ENCODE measurements at regions not wholly inside any gene's neighbourhood (a gene's known extent, or its start where the extent isn't known, plus 50 kb on each side); places are given as distances from the start of the nearest gene placed in this dataset.

DNA sequence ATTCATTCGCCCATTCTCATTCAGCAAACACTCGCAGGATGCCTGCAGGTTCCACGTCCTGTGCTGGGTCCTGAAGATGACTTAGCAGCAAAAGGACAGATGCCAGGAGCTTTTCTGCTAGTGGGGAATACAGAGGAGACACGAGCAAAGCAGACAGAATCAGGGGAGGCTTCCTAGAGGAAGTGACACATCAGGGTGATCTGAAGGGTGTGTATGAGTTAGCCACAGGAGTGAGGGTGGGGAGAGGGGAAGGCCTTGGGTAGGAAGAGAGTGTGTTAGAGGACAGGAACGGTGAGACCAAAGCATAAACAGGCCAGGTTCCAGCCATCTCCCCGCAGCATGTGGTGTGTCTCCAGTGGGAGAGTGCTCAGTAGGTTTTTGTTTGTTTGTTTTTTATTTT, 73.4 kb upstream of the GTSF1L start:
- ATAC-seq (ENCODE audit: low FRiP score) (no peak), DNase-seq (ENCODE audit: low spot score) (no peak)
- TF ChIP-seq, protein P1, sequence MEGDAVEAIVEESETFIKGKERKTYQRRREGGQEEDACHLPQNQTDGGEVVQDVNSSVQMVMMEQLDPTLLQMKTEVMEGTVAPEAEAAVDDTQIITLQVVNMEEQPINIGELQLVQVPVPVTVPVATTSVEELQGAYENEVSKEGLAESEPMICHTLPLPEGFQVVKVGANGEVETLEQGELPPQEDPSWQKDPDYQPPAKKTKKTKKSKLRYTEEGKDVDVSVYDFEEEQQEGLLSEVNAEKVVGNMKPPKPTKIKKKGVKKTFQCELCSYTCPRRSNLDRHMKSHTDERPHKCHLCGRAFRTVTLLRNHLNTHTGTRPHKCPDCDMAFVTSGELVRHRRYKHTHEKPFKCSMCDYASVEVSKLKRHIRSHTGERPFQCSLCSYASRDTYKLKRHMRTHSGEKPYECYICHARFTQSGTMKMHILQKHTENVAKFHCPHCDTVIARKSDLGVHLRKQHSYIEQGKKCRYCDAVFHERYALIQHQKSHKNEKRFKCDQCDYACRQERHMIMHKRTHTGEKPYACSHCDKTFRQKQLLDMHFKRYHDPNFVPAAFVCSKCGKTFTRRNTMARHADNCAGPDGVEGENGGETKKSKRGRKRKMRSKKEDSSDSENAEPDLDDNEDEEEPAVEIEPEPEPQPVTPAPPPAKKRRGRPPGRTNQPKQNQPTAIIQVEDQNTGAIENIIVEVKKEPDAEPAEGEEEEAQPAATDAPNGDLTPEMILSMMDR (IDR thresholded peaks at IDR 0.05), result no peak

DNA sequence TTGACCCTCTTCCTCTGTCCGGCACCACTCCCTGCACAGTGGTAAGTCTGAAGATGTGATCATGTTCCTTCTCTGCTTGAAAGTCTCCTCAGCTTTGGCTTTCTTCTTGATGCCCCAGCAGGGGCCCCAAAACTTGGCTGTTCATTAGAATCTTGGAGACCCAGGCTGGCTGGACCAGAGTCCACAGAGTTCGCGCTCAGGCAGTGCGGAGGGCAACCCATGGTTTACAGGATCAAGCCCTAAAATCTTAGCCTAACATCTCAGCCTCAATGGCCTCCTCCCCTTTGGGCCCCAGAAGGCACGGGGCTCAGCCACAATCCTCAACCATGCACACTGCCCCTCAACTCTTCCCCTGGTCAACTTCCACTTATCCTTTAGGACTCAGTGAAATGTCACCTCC, 72.9 kb upstream of the GTSF1L start:
- TF ChIP-seq, protein P1 (IDR thresholded peaks at IDR 0.05), result no peak
- no peak for ATAC-seq (ENCODE audit: low FRiP score)

DNA sequence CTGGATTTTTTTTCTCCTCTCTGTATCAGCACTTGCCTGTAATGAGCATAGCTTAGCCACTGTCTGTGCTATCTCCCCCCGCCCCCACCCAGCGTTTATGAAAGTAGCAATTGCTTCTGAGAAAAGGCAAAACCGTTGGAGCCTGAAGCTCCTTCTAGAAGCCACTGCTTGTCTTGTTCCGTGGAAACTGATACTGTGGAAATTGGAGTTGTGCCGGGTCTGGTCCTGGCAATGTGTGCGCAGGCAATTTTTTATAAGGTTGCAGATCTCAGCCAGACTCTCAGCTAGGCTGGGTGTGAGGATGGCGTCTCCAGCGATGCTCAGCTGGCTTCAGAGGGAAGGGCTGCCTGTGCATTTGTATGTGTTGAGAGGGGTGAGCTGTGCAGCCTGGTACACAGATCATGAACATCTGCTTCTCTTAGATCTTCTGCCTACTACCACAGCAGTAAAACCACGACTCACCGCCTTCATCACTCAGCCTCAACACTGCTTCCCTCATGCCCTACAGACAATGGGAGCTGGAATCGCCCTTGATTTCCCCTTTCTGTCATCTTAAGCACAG, 72.4 kb upstream of the GTSF1L start:
- TF ChIP-seq, protein P1 (IDR thresholded peaks at IDR 0.05), result no peak
- no peak for DNase-seq (ENCODE audit: low spot score)
- no peak for ATAC-seq (ENCODE audit: low FRiP score)

More for the DNA sequence above, 72.9 kb upstream of the GTSF1L start:
- no peak for DNase-seq (ENCODE audit: low spot score)

DNA sequence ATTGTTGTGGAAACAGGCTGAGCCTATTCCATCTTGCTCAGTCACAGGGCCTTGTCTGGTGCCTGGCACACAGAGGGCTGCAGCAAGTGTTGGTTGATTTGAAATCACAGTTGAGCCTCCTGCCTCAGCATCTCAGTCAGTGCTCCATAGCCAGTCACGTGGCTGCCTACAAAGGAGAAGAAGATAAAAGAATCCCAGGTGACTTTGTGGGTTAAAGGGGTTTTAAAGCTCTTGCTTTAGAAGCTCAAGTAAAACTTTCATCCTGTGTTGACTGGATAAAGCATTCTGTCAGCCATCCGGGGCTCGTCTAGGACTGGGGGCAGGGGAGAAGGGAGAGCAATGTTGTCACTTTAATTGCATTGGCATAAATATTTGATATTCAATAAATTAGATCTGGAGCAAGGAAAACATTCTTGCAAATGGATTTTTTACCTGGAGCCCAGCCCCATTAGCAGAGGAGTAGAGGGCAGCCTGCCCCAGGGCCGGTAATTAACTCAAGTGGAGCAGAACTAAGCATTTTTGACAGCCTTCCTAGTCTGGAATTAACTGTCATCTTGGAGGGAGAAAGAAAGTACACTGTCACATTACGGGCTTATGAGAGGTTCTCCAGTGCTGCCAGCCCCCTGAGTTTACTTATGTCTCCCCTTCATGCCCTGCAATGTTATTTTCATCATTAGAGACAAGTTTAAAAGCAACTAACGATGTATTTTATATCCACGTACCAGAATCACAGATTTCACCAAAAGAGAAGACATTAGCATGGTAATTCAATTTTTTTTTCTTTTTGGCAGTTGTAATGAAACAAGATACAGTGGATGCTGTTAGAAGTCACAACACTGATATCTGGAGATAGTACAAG, 71.7 kb upstream of the GTSF1L start:
- TF ChIP-seq, protein P1 (IDR thresholded peaks at IDR 0.05), result no peak

DNA sequence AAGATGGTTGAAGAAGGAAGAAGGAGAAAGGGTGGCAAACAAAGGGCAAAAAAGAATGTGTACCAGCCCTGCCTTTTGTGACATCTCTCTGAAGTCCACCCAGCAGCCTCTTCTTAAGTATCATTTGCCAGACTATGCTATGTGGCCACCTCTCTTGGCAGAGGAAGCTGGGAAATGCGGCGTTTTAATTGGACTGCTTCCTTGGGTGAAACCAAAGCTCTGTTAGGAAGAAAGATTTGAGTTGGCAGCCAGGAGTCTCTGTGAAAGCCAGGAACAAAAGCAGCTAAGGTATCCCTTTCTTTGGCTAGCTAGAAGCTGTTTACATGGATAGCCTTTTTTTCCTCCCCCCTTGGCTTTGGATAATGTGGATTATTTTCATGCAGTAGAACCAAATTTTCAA, 67.5 kb upstream of the GTSF1L start:
- TF ChIP-seq, protein P1 (IDR thresholded peaks at IDR 0.05), result no peak
- ATAC-seq (ENCODE audit: low FRiP score), result no peak

More for the DNA sequence above, 71.7 kb upstream of the GTSF1L start:
- DNase-seq (ENCODE audit: low spot score) (no peak), ATAC-seq (ENCODE audit: low FRiP score) (no peak)

DNA sequence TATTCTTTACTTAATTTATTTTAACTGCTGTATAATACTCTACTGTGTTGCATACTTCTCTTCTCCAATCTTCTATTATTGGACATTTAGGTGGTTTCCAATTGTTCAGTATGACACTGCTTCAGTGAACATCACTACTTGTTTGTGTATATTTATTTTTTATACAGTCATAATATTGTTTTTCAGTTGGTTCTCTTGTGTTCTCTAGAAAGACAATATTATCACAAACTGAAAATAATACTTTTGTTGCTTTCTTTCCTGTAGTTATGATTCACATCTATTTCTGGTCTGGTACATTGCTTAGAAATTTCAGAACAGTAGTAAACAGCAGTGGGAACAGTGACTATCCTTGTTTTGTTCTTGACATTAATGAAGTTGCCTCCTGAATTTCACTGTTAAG, 62.8 kb upstream of the GTSF1L start:
- TF ChIP-seq, protein P1 (IDR thresholded peaks at IDR 0.05), result no peak
- DNase-seq (ENCODE audit: low spot score) (no peak), ATAC-seq (ENCODE audit: low FRiP score) (no peak)

More for the DNA sequence above, 67.5 kb upstream of the GTSF1L start:
- no peak for DNase-seq (ENCODE audit: low spot score)

DNA sequence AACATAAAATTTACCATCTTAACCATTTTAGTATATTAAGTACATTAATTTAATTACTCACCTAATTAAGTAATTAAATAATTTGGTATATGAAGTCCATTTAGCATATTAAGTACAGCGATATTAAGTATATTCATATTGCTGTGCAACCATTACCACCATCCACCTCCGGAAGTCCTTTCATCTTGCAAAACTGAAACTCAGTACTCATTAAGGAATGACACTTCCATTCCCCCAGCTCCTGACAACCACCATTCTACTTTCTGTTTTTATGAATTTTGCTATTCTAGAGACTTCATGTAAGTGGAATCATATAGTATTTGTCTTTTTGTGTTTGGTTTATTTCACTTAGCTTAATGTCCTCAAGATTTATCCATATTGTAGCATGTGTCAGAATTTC, 61.1 kb upstream of the GTSF1L start:
- TF ChIP-seq, protein P1 (IDR thresholded peaks at IDR 0.05), result no peak
- DNase-seq (ENCODE audit: low spot score) (no peak), ATAC-seq (ENCODE audit: low FRiP score) (no peak)
